Activated T-cell treated with anti-CD3 and anti-CD28 coated beads for 1 hour (primary cell): ENCODE measurements at regions not wholly inside any gene's neighbourhood (a gene's known extent, or its start where the extent isn't known, plus 50 kb on each side); places are given as distances from the start of the nearest gene placed in this dataset.

Source experiments
- DNase-seq: peaks from one replicate; pipeline ENCODE4 v3.0.0-alpha.2; 2020; ENCODE audit warnings: low read depth

DNA sequence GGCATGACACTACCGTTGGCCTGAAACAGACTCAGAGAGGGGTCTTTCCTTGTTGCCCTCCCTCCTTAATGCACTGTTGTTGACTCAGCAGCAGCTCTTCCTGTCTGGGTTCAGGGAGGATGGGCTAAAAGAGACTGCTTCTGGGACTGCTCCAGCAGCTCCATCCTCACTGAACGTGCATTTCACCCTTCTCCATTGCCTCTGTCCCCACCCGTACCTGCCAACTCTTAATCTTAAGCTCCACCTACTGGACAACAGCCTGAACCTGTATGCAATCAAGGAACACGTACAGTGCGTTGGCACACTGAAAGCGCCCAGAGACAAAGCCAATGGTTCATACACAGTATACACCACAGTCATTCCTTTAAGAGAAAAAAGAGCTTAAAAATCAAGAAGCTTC, 230.8 kb upstream of the RAB6C start:
- no peak for DNase-seq

DNA sequence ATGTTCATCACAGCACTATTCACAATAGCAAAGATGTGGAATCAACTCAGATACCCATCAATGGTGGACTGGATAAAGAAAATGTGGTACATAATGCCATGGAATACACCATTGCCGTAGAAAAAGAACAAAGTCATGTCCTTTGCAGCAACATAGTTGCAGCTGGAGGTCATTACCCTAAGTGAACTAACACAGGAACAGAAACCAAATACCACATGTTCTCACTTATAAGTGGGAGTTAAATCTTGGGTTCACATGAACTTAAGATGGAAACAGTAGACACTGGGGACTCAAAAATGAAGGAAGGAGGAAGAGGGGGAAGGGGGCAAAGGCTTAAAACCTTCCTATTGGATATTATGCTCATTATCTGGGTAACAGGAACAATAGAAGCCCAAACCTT, 228.1 kb upstream of the RAB6C start:
- DNase-seq: no peak

GRCh38 chr2:129752176-129752575, 227.3 kb upstream of the RAB6C start:
- DNase-seq: no peak

DNA sequence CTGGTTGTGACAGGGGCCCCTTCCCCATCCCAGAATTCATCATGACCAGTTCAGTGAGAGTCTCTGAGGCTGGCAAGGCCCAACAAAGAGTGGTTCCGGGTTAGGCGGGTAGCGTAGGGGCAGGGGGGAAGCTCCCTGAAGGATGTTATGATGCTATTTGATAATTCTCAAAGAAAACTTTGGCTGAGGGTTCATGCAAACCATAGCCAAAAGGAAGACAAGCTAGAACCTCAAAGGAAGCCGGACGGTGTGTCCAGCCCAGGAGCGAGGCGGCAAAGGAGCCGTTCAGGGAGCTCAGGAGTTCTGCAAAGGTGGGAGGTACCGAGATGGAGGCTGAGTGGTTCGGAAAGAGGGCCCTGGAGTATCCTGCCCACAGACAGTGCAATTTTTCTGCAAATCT, 226.8 kb upstream of the RAB6C start:
- DNase-seq: no peak

DNA sequence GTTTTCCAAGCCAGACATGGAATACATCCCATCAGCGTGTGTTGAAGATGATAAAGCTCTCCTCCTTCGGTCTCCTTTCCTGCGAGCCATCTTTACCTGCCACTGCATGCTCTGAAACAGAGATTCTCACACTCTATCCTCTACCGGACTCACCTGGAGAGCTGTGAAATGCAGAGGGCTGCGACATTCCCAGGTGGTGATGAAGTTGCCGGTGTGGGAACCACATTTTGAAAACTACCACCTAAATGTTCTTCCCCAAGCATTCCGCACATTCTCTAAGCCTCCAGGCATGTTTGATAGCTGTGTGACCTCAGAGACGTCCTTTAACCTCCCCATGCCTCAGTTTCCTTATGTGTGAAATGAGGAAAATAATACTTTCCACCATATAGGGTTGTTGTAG, 226.2 kb upstream of the RAB6C start:
- DNase-seq: no peak

DNA sequence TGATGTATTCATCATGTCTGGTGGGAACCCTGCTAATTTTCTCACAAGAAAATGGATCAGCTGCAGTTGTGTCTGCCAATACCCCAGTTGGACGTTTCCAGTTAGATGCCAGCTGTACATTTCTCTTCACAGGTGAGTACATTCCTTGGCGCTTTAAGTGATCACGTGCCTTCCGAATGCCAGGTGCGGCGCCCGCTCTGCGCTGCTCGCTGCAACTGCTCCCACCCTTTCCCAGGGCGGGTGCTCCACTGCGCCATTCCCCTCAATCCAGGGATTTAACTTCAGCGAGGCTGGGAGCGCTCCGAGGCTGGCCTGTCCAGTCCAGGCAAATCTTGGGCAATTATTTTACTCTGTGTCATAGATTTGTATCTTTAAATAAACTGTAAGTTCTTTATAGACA, 225.0 kb upstream of the RAB6C start:
- no peak for DNase-seq

DNA sequence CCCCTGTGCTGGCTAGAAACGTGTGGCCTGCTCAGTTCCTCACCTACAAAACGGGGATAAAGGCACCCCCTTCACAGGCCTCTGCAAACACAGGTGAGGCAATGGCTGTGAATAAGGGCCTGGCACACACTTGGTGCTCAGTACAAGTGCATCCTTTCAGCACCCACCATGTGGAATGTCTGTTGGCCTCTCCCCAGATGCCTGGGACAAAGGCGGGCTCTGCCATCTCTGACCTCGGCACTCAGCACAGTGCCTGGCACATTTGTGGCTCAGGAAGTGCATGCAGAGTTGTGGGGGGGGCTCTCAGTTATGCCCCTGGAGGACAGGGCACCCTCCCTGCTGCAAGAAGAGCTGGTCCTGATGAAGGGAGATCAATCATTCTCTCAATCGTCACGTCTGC, 224.6 kb upstream of the RAB6C start:
- no peak for DNase-seq

DNA sequence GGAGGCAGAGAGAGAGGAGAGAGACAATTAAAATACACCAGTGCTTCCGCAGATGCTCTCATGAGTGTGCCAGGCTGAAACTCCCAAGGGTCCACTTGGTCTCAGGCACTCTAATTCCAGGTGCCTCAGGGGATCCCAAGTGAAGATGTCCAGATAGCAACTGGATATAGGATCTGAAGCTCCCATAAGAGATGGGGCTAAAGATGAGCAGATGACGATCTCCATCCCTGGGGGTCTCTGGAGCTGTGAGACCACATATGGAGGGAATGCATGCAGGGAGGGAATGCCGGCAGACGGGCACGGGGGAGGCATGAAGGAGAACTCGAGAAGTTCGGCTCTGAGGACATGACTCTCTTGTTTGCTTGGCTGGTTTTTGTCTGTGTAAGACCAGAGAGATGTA, 223.7 kb upstream of the RAB6C start:
- DNase-seq: no peak

DNA sequence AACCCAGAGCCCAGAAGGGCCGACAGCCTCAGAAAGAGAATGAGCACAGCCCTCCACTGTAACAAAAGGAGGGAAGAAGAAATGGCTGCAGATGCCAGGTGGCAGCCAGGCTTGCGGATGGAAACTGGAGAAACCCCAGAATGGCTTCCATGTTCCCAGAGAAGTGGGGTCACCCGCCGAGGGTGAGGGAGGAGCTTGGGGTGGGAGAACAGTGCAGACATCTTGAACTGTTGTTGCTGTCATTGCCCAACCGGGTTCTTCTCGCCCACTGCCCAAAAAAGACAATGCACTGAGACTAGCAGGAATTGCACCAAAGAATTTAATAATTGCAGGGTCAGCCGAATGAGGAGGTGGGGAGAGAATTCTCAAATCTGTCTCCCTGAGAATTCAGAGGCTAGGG, 223.2 kb upstream of the RAB6C start:
- no peak for DNase-seq

- DNase-seq: no peak
Measured at GRCh38 chr2:129757366-129757914, 222.0 kb upstream of the RAB6C start.

DNA sequence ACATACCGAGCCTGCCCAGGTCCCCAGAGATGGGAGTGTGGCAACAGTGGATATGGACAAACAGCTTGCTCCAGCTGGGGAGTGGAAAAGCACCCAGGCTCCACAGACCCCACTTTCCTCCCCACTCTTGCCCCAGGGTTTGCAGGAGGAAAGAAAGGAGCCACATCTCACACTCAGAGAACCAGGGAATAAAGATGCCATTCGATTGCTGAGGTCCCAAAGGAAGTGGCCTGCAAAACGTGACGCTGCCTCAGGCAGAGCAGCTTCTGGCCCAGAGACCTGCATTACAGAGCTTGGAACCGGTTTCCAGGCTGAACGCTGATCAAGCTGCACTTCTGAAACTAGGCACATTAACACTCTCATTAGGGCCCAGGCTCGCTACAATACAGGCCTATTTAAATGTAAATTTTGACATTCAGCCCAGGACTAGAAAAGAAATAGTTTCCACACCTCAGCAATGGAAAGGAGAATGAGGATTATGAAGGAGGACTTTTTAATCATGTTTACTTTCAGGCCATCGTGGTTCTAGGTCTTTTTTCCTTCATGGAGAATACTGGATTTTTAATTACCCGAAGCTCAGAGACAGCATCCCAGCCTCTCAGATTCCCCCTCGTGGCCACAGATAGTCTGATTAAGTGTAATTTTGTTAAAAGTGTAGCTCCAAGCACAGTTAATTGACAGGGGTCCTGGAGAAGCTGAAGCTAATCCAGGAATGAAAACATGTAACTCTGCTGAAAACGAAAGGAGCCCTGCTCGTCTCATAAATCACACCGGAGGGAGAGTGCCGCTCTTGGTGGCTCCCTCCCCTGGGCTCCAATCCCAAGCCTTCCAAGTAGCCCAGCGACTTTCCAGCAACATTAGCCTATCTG, 221.3 kb upstream of the RAB6C start:
- DNase-seq: no peak

GRCh38 chr2:129758784-129759471, 220.5 kb upstream of the RAB6C start:
- DNase-seq: no peak

- no peak for DNase-seq
Measured at GRCh38 chr2:129759472-129760010, 219.9 kb upstream of the RAB6C start.

GRCh38 chr2:129760669-129761068, 218.8 kb upstream of the RAB6C start:
- DNase-seq: no peak

- DNase-seq: no peak
Measured at GRCh38 chr2:129761569-129762021, 217.9 kb upstream of the RAB6C start.

- DNase-seq: no peak
Measured at GRCh38 chr2:129762386-129763189, 216.9 kb upstream of the RAB6C start.

- no peak for DNase-seq
Measured at GRCh38 chr2:129763190-129763846, 216.1 kb upstream of the RAB6C start.

- DNase-seq: no peak
Measured at GRCh38 chr2:129763966-129764365, 215.5 kb upstream of the RAB6C start.

GRCh38 chr2:129764376-129765325, 214.8 kb upstream of the RAB6C start:
- no peak for DNase-seq

DNA sequence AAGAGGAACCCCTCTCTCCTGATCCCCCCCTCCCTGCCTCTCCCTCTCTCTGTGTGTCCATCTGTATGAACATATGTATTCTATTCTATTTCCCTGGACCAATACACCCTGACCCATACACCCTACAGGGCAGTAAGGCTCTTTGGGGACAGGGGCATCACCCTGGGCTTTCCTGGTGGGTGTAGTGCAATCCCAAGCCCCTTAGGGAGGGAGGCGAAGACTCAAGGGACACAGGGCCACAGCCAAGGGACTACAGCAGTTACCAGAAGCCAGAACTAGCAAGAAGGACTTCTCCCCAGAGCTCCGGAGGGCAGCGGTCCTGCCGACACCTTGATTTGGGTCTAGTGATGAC, 214.2 kb upstream of the RAB6C start:
- DNase-seq: no peak
